CD4-positive, alpha-beta T cell treated with Interleukin-6 at 100 ng/mL for 8 hours (primary cell): ENCODE measurements at regions not wholly inside any gene's neighbourhood (a gene's known extent, or its start where the extent isn't known, plus 50 kb on each side); places are given as distances from the start of the nearest gene placed in this dataset.

Source experiments
- DNase-seq: peaks from one replicate; pipeline ENCODE4 v3.0.0-alpha.2; 2020; ENCODE audit warnings: mixed read lengths, low spot score

GRCh38 chr5:143664623-143665022 is 147.3 kb upstream of the HMHB1 start:
- DNase-seq: no peak

GRCh38 chr5:143663872-143664271 is 148.1 kb upstream of the HMHB1 start:
- DNase-seq: no peak

- no peak for DNase-seq
These were observed 149.9 kb upstream of the HMHB1 start for GRCh38 chr5:143662020-143662419.

GRCh38 chr5:143660625-143661024 is 151.3 kb upstream of the HMHB1 start:
- DNase-seq: no peak

GRCh38 chr5:143659599-143660238 is 152.2 kb upstream of the HMHB1 start:
- no peak for DNase-seq

GRCh38 chr5:143658956-143659355 is 153.0 kb upstream of the HMHB1 start:
- no peak for DNase-seq

- no peak for DNase-seq
These were observed 154.2 kb upstream of the HMHB1 start for GRCh38 chr5:143657647-143658285.

GRCh38 chr5:143653766-143654282 is 158.1 kb upstream of the HMHB1 start:
- no peak for DNase-seq

- DNase-seq: no peak
These were observed 158.7 kb upstream of the HMHB1 start for GRCh38 chr5:143653256-143653655.

GRCh38 chr5:143652108-143652700 is 159.8 kb upstream of the HMHB1 start:
- DNase-seq: no peak

GRCh38 chr5:143649937-143650621 is 161.9 kb upstream of the HMHB1 start:
- no peak for DNase-seq

- DNase-seq: no peak
These were observed 163.3 kb upstream of the HMHB1 start for GRCh38 chr5:143648696-143649095.

GRCh38 chr5:143646961-143647360 is 165.0 kb upstream of the HMHB1 start:
- DNase-seq: no peak

- no peak for DNase-seq
These were observed 166.6 kb upstream of the HMHB1 start for GRCh38 chr5:143645356-143645755.

GRCh38 chr5:143644727-143645126 is 167.2 kb upstream of the HMHB1 start:
- no peak for DNase-seq

- no peak for DNase-seq
These were observed 169.2 kb upstream of the HMHB1 start for GRCh38 chr5:143642791-143643190.

- no peak for DNase-seq
These were observed 170.2 kb upstream of the HMHB1 start for GRCh38 chr5:143641549-143642355.

GRCh38 chr5:143638654-143639053 is 173.3 kb upstream of the HMHB1 start:
- no peak for DNase-seq

GRCh38 chr5:143636931-143637528 is 174.9 kb upstream of the HMHB1 start:
- no peak for DNase-seq

- DNase-seq: no peak
These were observed 176.1 kb upstream of the HMHB1 start for GRCh38 chr5:143635888-143636287.

- DNase-seq: no peak
These were observed 176.7 kb upstream of the HMHB1 start for GRCh38 chr5:143635146-143635752.
